Endothelial cell of umbilical vein (primary cell): ENCODE measurements at regions not wholly inside any gene's neighbourhood (a gene's known extent, or its start where the extent isn't known, plus 50 kb on each side); places are given as distances from the start of the nearest gene placed in this dataset.

Experiments used
- BruUV-seq: library from RNA; stranded (reverse); fragments of 400-500 nt; replicated peaks from 2 replicates; lab custom pipeline; 2021; lab: Mats Ljungman, UMichigan
- CTCF ChIA-PET: fragments of 300-600, 350-600 bp; sonication (Branson Sonifier 250); formaldehyde crosslinking; loops from one replicate; lab custom pipeline; 2021; ENCODE audit warnings: antibody characterized with exemption, inconsistent platforms; lab: Charles Lee
- POLR2A ChIA-PET: fragments of 300-600, 350-600 bp; sonication (Branson Sonifier 250); formaldehyde crosslinking; loops from one replicate; lab custom pipeline; 2021; ENCODE audit warnings: antibody characterized with exemption, inconsistent platforms; lab: Charles Lee
- DNase-seq: peaks from one replicate; pipeline ENCODE4 v3.0.0-alpha.2; 2011; ENCODE audit warnings: low read depth, low spot score
- FAIRE-seq: peaks from 2 replicates; lab custom pipeline; 2011; peaks lifted over from hg19 to GRCh38; lab: Jason Lieb, UNC
- H2AFZ ChIP-seq: 2 replicates; pipeline ENCODE4 v1.6.0; 2012; ENCODE audit warnings: low read depth, low read length, control low read depth, inconsistent platforms
- H3K27ac ChIP-seq: 2 replicates; pipeline ENCODE4 v1.5.1; 2011; ENCODE audit warnings: low read depth, mild to moderate bottlenecking, control low read depth, low read length, moderate library complexity; ENCODE audit not compliant: insufficient read depth
- H3K27me3 ChIP-seq, 2 experiments: 2 replicates each; pipeline versions ENCODE4 v1.6.0 to v1.6.1; 2011; ENCODE audit warnings: low read length in 2 of 2, mixed read lengths in 1 of 2; ENCODE audit not compliant: control insufficient read depth in 2 of 2, insufficient read depth in 2 of 2
- H3K36me3 ChIP-seq, 2 experiments: 2 replicates in 1 of 2; 3 replicates in 1 of 2; pipeline ENCODE4 v1.5.1; 2011; ENCODE audit warnings: low read length in 2 of 2, mild to moderate bottlenecking in 1 of 2, moderate library complexity in 1 of 2; ENCODE audit not compliant: control insufficient read depth in 2 of 2, insufficient read depth in 2 of 2; ENCODE audit errors: extremely low read depth in 1 of 2
- H3K4me1 ChIP-seq: 3 replicates; pipeline ENCODE4 v1.5.1; 2011; ENCODE audit warnings: mild to moderate bottlenecking, low read length; ENCODE audit not compliant: control insufficient read depth, insufficient read depth; ENCODE audit errors: extremely low read depth
- H3K4me2 ChIP-seq: 2 replicates; pipeline ENCODE4 v1.6.1; 2011; ENCODE audit warnings: low read length, control low read depth, mixed read lengths; ENCODE audit not compliant: insufficient read depth
- H3K4me3 ChIP-seq, 3 experiments: fragments of 200-600 bp in 1 of 3; sonication (generic), shearing (Covaris generic) in 1 of 3; replicated peaks in 1 of 3; 2 replicates each; pipeline ENCODE4 v1.5.1; 2011 to 2016; ENCODE audit warnings: control low read depth in 3 of 3, low read length in 3 of 3, mild to moderate bottlenecking in 2 of 3, inconsistent platforms in 1 of 3, low read depth in 1 of 3, moderate library complexity in 1 of 3; ENCODE audit not compliant: insufficient read depth in 1 of 3
- H3K79me2 ChIP-seq: 2 replicates; pipeline ENCODE4 v1.6.0; 2012; ENCODE audit warnings: low read length, inconsistent platforms; ENCODE audit not compliant: control insufficient read depth, insufficient read depth
- H3K9ac ChIP-seq: replicated peaks from 2 replicates; pipeline ENCODE3; 2011; ENCODE audit warnings: low read length, control low read depth; ENCODE audit not compliant: insufficient read depth; ENCODE audit errors: extremely low read depth
- H3K9me1 ChIP-seq: replicated peaks from 3 replicates; pipeline ENCODE4 v1.6.0; 2011; ENCODE audit warnings: mild to moderate bottlenecking, low read length; ENCODE audit not compliant: control insufficient read depth, insufficient read depth; ENCODE audit errors: extremely low read depth
- H3K9me3 ChIP-seq: replicated peaks from 2 replicates; pipeline ENCODE4 v1.5.1; 2012; ENCODE audit warnings: low read length, inconsistent platforms; ENCODE audit not compliant: control insufficient read depth, insufficient read depth
- H4K20me1 ChIP-seq: replicated peaks from 2 replicates; pipeline ENCODE3; 2011; ENCODE audit warnings: mild to moderate bottlenecking, low read length; ENCODE audit not compliant: control insufficient read depth, insufficient read depth; ENCODE audit errors: extremely low read depth
- EZH2 ChIP-seq: IDR thresholded peaks from 2 replicates; pipeline ENCODE4 v1.6.1; 2012; ENCODE audit warnings: borderline replicate concordance, low read depth, mild to moderate bottlenecking, moderate library complexity, low read length, inconsistent platforms; ENCODE audit not compliant: severe bottlenecking
- FOS ChIP-seq: IDR thresholded peaks from 2 replicates; pipeline ENCODE4 v1.6.1; 2011; ENCODE audit warnings: mild to moderate bottlenecking, low read length, moderate library complexity, borderline replicate concordance; ENCODE audit not compliant: insufficient read depth
- GATA2 ChIP-seq: IDR thresholded peaks from 2 replicates; pipeline ENCODE4 v1.7.0; 2011; ENCODE audit warnings: low read depth, mild to moderate bottlenecking, moderate library complexity, mixed read lengths, low read length; ENCODE audit not compliant: insufficient read length, insufficient read depth
- JUN ChIP-seq: IDR thresholded peaks from 2 replicates; pipeline ENCODE4 v1.6.1; 2011; ENCODE audit warnings: borderline replicate concordance, low read depth; ENCODE audit not compliant: insufficient read length, insufficient read depth
- MYC ChIP-seq: IDR thresholded peaks from one replicate; pipeline ENCODE4 v1.6.1; 2011; ENCODE audit warnings: mild to moderate bottlenecking, low read depth, low read length
- POLR2A ChIP-seq: IDR thresholded peaks from 2 replicates; pipeline ENCODE4 v1.6.1; 2012; ENCODE audit warnings: low read depth, mild to moderate bottlenecking, control low read depth, low read length
- POLR2AphosphoS5 ChIP-seq: IDR thresholded peaks from 2 replicates; pipeline ENCODE4 v1.6.1; 2012; ENCODE audit warnings: low read depth, mild to moderate bottlenecking, control low read depth, low read length, moderate library complexity; ENCODE audit not compliant: insufficient read depth
- dilution Hi-C: fragments of 300-500 bp; cut with MboI; formaldehyde crosslinking; loops from one replicate; pipeline ENCODE4 v1.15.0; 2019; ENCODE audit warnings: low sequenced_read_pairs; ENCODE audit not compliant: extremely low pct_ligation_motif_present
- intact Hi-C: fragments of 100-400 bp; cut with micrococcal nuclease; formaldehyde crosslinking; loops from one replicate; pipeline ENCODE4 v1.10.0; 2022
- TF ChIP-seq, protein P1 (sequence below), 2 donors: IDR thresholded peaks; 1 replicate in 1 of 2; 2 replicates in 1 of 2; pipeline ENCODE4 v1.5.1; 2011; ENCODE audit warnings: low read length in 2 of 2, mild to moderate bottlenecking in 2 of 2, moderate library complexity in 2 of 2, control low read depth in 1 of 2, inconsistent platforms in 1 of 2, low read depth in 1 of 2; ENCODE audit not compliant: insufficient read depth in 1 of 2; ENCODE audit errors: extremely low read depth in 1 of 2
- TF ChIP-seq, protein P2 (sequence below): IDR thresholded peaks from 2 replicates; pipeline ENCODE4 v1.6.1; 2011; ENCODE audit not compliant: insufficient read depth, insufficient read length

DNA sequence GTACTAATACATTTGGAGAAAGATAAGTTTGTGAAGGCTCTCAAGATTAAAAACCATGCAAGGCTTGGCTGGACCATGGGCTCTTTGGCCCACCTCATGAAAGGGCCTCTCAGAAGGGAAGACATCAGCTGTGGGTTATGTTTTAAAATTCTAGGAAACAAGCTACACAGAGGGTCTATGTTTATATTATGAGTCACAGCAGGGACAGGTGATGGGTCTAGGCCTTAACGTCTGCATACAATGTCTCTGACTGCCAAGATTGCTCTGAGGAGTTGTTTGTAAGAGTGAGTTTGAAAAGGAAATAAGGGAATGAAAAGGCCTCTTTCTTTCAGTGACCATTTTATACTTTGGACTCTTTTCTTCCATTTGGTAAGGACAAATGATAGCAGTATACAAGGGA is 77.0 kb upstream of the ARMCX2 start:
- H3K27ac ChIP-seq: no peak overlapping the region
- no peak overlapping the region for H2AFZ ChIP-seq
- TF ChIP-seq POLR2AphosphoS5: no peak
- TF ChIP-seq, protein P1, sequence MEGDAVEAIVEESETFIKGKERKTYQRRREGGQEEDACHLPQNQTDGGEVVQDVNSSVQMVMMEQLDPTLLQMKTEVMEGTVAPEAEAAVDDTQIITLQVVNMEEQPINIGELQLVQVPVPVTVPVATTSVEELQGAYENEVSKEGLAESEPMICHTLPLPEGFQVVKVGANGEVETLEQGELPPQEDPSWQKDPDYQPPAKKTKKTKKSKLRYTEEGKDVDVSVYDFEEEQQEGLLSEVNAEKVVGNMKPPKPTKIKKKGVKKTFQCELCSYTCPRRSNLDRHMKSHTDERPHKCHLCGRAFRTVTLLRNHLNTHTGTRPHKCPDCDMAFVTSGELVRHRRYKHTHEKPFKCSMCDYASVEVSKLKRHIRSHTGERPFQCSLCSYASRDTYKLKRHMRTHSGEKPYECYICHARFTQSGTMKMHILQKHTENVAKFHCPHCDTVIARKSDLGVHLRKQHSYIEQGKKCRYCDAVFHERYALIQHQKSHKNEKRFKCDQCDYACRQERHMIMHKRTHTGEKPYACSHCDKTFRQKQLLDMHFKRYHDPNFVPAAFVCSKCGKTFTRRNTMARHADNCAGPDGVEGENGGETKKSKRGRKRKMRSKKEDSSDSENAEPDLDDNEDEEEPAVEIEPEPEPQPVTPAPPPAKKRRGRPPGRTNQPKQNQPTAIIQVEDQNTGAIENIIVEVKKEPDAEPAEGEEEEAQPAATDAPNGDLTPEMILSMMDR (IDR thresholded peaks at IDR 0.05; ENCODE audit: extremely low read depth in 1 of 2, insufficient read depth in 1 of 2, low read depth in 1 of 2, low read length in 2 of 2): no peak
- TF ChIP-seq POLR2A: no peak
- H3K79me2 ChIP-seq: no peaks in the 10 kb centered on the region
- no peak overlapping the region for H3K4me2 ChIP-seq
- dilution Hi-C loops (no loop called here), intact Hi-C loops (no loop called here)
- H3K36me3 ChIP-seq: no peaks in the 10 kb centered on the region
- no peak for FAIRE-seq
- no peaks in the 10 kb centered on the region for H3K9me3 ChIP-seq
- H3K4me3 ChIP-seq: no peak overlapping the region
- H4K20me1 ChIP-seq: no peaks in the 10 kb centered on the region
- H3K27me3 ChIP-seq: no peaks in the 10 kb centered on the region
- CTCF ChIA-PET: interaction anchor here (1.4 kb wide), 1 partner anchor 22 kb away, joined by 4 read pairs; no protein-coding TSS in a partner anchor
- peaks cover 3% of the 10 kb centered on the region for H3K4me1 ChIP-seq
- BruUV-seq: no TSS peak
- DNase-seq: no peak
- H3K9ac ChIP-seq: no peak overlapping the region
- POLR2A ChIA-PET: no interaction called here
- no peaks in the 10 kb centered on the region for H3K9me1 ChIP-seq

DNA sequence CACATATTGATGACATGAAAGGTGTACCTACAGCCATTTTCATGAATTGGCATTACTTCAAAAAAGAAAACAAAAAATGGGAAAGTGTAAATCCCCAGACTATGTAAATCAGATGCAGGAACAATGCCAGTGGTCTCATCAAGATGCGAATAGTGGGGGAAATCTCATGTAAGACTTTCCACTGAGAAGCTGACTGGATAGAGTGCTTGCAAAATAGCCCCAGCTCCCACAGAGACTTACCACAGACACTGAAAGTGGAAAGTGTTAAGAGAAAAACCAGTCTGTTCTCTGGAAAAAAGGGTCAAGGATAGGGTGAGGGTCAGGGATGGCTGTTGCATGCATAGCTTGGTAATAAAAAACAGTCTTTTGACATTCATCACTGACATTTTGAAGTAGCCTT is 73.2 kb upstream of the ARMCX2 start:
- Histone ChIP-seq H3K4me3 (no peak overlapping the region), H3K9ac (no peak overlapping the region), H3K36me3 (no peaks in the 10 kb centered on the region), H3K4me1 (peaks cover 3% of the 10 kb centered on the region), H2AFZ (no peak overlapping the region), H3K4me2 (no peak overlapping the region), H3K27ac (no peak overlapping the region), H3K9me1 (no peaks in the 10 kb centered on the region), H3K27me3 (no peaks in the 10 kb centered on the region), H3K9me3 (no peaks in the 10 kb centered on the region), H3K79me2 (no peaks in the 10 kb centered on the region), H4K20me1 (no peaks in the 10 kb centered on the region)
- POLR2A ChIA-PET: no interaction called here
- TF ChIP-seq POLR2A: no peak
- TF ChIP-seq, protein P2, sequence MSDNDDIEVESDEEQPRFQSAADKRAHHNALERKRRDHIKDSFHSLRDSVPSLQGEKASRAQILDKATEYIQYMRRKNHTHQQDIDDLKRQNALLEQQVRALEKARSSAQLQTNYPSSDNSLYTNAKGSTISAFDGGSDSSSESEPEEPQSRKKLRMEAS: no peak
- TF ChIP-seq EZH2: no peak
- TF ChIP-seq MYC: no peak
- no peak for TF ChIP-seq JUN
- no peak for TF ChIP-seq FOS
- TF ChIP-seq, protein P1 (IDR thresholded peaks at IDR 0.05; ENCODE audit: extremely low read depth in 1 of 2, insufficient read depth in 1 of 2, low read depth in 1 of 2, low read length in 2 of 2): no peak
- TF ChIP-seq POLR2AphosphoS5: no peak
- no peak for TF ChIP-seq GATA2
- no TSS peak for BruUV-seq
- CTCF ChIA-PET: no interaction called here
- DNase-seq (no peak), FAIRE-seq (no peak)
- intact Hi-C loops (no loop called here), dilution Hi-C loops (no loop called here)
